ENCODE measurements at regions not wholly inside any gene's neighbourhood (a gene's known extent, or its start where the extent isn't known, plus 50 kb on each side); places are given as distances from the start of the nearest gene placed in this dataset.
"Not testable (repeated sequence)": the region's sequence is repeated elsewhere in the genome, so short reads cannot be mapped to it uniquely, and the experiment has no call there.

GRCh38 chr10:118918587-118918986 lies 110.9 kb upstream of the NANOS1 start:
- DNase-seq, result no peak

GRCh38 chr10:118920206-118920605 lies 109.3 kb upstream of the NANOS1 start:
- DNase-seq, result no peak

GRCh38 chr10:118922226-118922625 lies 107.3 kb upstream of the NANOS1 start:
- no peak for DNase-seq

GRCh38 chr10:118922972-118923371 lies 106.5 kb upstream of the NANOS1 start:
- no peak for DNase-seq

GRCh38 chr10:118924493-118924892 lies 105.0 kb upstream of the NANOS1 start:
- no peak for DNase-seq

GRCh38 chr10:118925404-118926071 lies 104.0 kb upstream of the NANOS1 start:
- no peak for DNase-seq

GRCh38 chr10:118926072-118926417 lies 103.5 kb upstream of the NANOS1 start:
- no peak for DNase-seq

- no peak for DNase-seq
Observed at GRCh38 chr10:118926441-118926840, 103.1 kb upstream of the NANOS1 start.

GRCh38 chr10:118926903-118927302 lies 102.6 kb upstream of the NANOS1 start:
- no peak for DNase-seq

GRCh38 chr10:118927321-118927720 lies 102.2 kb upstream of the NANOS1 start:
- DNase-seq, result no peak

- no peak for DNase-seq
Observed at GRCh38 chr10:118930614-118931013, 98.9 kb upstream of the NANOS1 start.

GRCh38 chr10:118931436-118931835 lies 98.1 kb upstream of the NANOS1 start:
- no peak for DNase-seq

GRCh38 chr10:118932154-118932553 lies 97.4 kb upstream of the NANOS1 start:
- DNase-seq, result not testable (repeated sequence)

GRCh38 chr10:118937226-118937625 lies 92.3 kb upstream of the NANOS1 start:
- DNase-seq, result no peak

- DNase-seq, result no peak
Observed at GRCh38 chr10:118939211-118940007, 90.1 kb upstream of the NANOS1 start.

- no peak for DNase-seq
Observed at GRCh38 chr10:118940386-118940785, 89.1 kb upstream of the NANOS1 start.

GRCh38 chr10:118943253-118943652 lies 86.3 kb upstream of the NANOS1 start:
- DNase-seq, result no peak

GRCh38 chr10:118944959-118945633 lies 84.4 kb upstream of the NANOS1 start:
- DNase-seq, result no peak

GRCh38 chr10:118948786-118949185 lies 80.7 kb upstream of the NANOS1 start:
- no peak for DNase-seq

- DNase-seq, result no peak
Observed at GRCh38 chr10:118950190-118950680, 79.3 kb upstream of the NANOS1 start.

GRCh38 chr10:118950997-118951637 lies 78.4 kb upstream of the NANOS1 start:
- DNase-seq, result no peak

GRCh38 chr10:118952493-118953295 lies 76.8 kb upstream of the NANOS1 start:
- no peak for DNase-seq

Data from stimulated activated CD4-positive, alpha-beta T cell treated with anti-CD3 and anti-CD28 coated beads, Interleukin-4, amount 100 ng/mL, for 4 hours (primary cell).